SK-N-SH (cell line): ENCODE measurements at regions not wholly inside any gene's neighbourhood (a gene's known extent, or its start where the extent isn't known, plus 50 kb on each side); places are given as distances from the start of the nearest gene placed in this dataset.
A peak's percentile ranks its signal among the peaks of the same experiment; 100 is the strongest.

Experiments
- CTCF ChIA-PET: fragments of 300-600, 350-600 bp; formaldehyde crosslinking; extraction: SDS; loops from one replicate; lab custom pipeline; 2021; lab: Yijun Ruan, JAX
- POLR2A ChIA-PET: fragments of 350-600 bp; sonication (Branson Sonifier 250); formaldehyde crosslinking; extraction: SDS; loops from one replicate; lab custom pipeline; 2020; ENCODE audit warnings: antibody characterized with exemption, inconsistent platforms; lab: Yijun Ruan, JAX
- DNase-seq: peaks from one replicate; pipeline ENCODE4 v3.0.0; 2012
- H2AFZ ChIP-seq: fragments of 200-600 bp; sonication (generic); 2 replicates; pipeline ENCODE4 v1.8.1; 2016; ENCODE audit warnings: antibody characterized with exemption, mild to moderate bottlenecking, low read depth
- H3F3A ChIP-seq: fragments of 200-600 bp; sonication (generic); replicated peaks from 2 replicates; pipeline ENCODE3; 2016; ENCODE audit warnings: antibody characterized with exemption, mild to moderate bottlenecking; ENCODE audit not compliant: insufficient read depth
- H3K27ac ChIP-seq, 2 experiments: fragments of 200-500 bp in 1 of 2; fragments of 200-600 bp in 1 of 2; sonication (Bioruptor generic) in 1 of 2; sonication (generic), shearing (Covaris generic) in 1 of 2; 2 replicates each; pipeline versions ENCODE4 v1.5.1 to v1.6.1; 2014 to 2016; ENCODE audit warnings: low read depth in 2 of 2, inconsistent platforms in 1 of 2, low read length in 1 of 2, mild to moderate bottlenecking in 1 of 2, mixed read lengths in 1 of 2
- H3K27me3 ChIP-seq: fragments of 200-600 bp; sonication (generic), shearing (Covaris generic); 2 replicates; pipeline ENCODE4 v1.6.1; 2016; ENCODE audit warnings: mixed run types; ENCODE audit not compliant: insufficient read depth
- H3K36me3 ChIP-seq, 2 experiments: fragments of 200-500 bp in 1 of 2; fragments of 200-600 bp in 1 of 2; sonication (Bioruptor generic) in 1 of 2; sonication (generic) in 1 of 2; replicated peaks in 1 of 2; 2 replicates each; pipeline versions ENCODE3 to v1.5.1; 2014 to 2016; ENCODE audit warnings: low read length in 1 of 2, mild to moderate bottlenecking in 1 of 2; ENCODE audit not compliant: insufficient read depth in 2 of 2, control insufficient read depth in 1 of 2
- H3K4me1 ChIP-seq, 2 experiments: fragments of 200-500 bp in 1 of 2; fragments of 200-600 bp in 1 of 2; sonication (Bioruptor generic) in 1 of 2; sonication (generic), shearing (Covaris generic) in 1 of 2; 2 replicates each; pipeline versions ENCODE4 v1.5.1 to v1.6.1; 2014 to 2016; ENCODE audit warnings: low read depth in 1 of 2, low read length in 1 of 2, mixed run types in 1 of 2; ENCODE audit not compliant: insufficient read depth in 2 of 2, control insufficient read depth in 1 of 2
- H3K4me2 ChIP-seq: fragments of 200-600 bp; sonication (generic), shearing (Covaris generic); 2 replicates; pipeline ENCODE4 v1.6.1; 2017; ENCODE audit warnings: mixed run types
- H3K4me3 ChIP-seq, 2 experiments: fragments of 200-500 bp in 1 of 2; fragments of 200-600 bp in 1 of 2; sonication (Bioruptor generic) in 1 of 2; sonication (generic), shearing (Covaris generic) in 1 of 2; 2 replicates each; pipeline versions ENCODE4 v1.5.1 to v1.8.1; 2014 to 2016; ENCODE audit warnings: low read depth in 2 of 2, inconsistent platforms in 1 of 2, low read length in 1 of 2, mild to moderate bottlenecking in 1 of 2, mixed read lengths in 1 of 2, moderate library complexity in 1 of 2
- H3K79me2 ChIP-seq: fragments of 200-600 bp; sonication (generic); 2 replicates; pipeline ENCODE4 v1.8.1; 2017; ENCODE audit warnings: mild to moderate bottlenecking; ENCODE audit not compliant: insufficient read depth
- H3K9ac ChIP-seq: fragments of 200-600 bp; sonication (generic); 2 replicates; pipeline ENCODE4 v1.6.1; 2017; ENCODE audit warnings: mixed run types
- H3K9me2 ChIP-seq: fragments of 200-600 bp; sonication (generic); 2 replicates; pipeline ENCODE4 v1.6.1; 2017; ENCODE audit warnings: mixed run types
- H3K9me3 ChIP-seq: fragments of 200-600 bp; sonication (generic); 2 replicates; pipeline ENCODE4 v1.6.1; 2017; ENCODE audit warnings: mixed run types, mild to moderate bottlenecking, moderate library complexity
- H4K20me1 ChIP-seq: fragments of 200-600 bp; sonication (generic); 2 replicates; pipeline ENCODE4 v1.6.1; 2017; ENCODE audit warnings: mild to moderate bottlenecking, mixed run types; ENCODE audit not compliant: insufficient read depth
- CHD2 ChIP-seq: fragments of 150-350 bp; IDR thresholded peaks from 2 replicates; pipeline ENCODE4 v1.6.1; 2018; ENCODE audit warnings: low read length; ENCODE audit not compliant: partially characterized antibody
- CTCF ChIP-seq: fragments of 200-600 bp; sonication (generic); IDR thresholded peaks from 2 replicates; pipeline ENCODE4 v1.6.1; 2017; ENCODE audit warnings: antibody characterized with exemption, mild to moderate bottlenecking, moderate library complexity
- EZH2phosphoT487 ChIP-seq: fragments of 200-600 bp; sonication (generic); IDR thresholded peaks from 2 replicates; pipeline ENCODE4 v1.6.1; 2017; ENCODE audit warnings: low read depth, mixed run types, mild to moderate bottlenecking, antibody characterized with exemption, moderate library complexity, borderline replicate concordance
- FOSL2 ChIP-seq: IDR thresholded peaks from 2 replicates; pipeline ENCODE4 v1.4.0; 2012; ENCODE audit warnings: low read depth, mild to moderate bottlenecking, moderate library complexity, borderline replicate concordance
- GATA2 ChIP-seq: sonication (generic); formaldehyde crosslinking; IDR thresholded peaks from 2 replicates; pipeline ENCODE4 v1.5.0; 2020; ENCODE audit warnings: mild to moderate bottlenecking, missing genetic modification reagents
- JUND ChIP-seq: IDR thresholded peaks from 2 replicates; pipeline ENCODE4 v1.4.0; 2012
- POLR2AphosphoS5 ChIP-seq: IDR thresholded peaks from 2 replicates; pipeline ENCODE4 v1.6.1; 2012; ENCODE audit warnings: low read depth, low read length
- REST ChIP-seq: IDR thresholded peaks from 2 replicates; pipeline ENCODE4 v1.6.1; 2012; ENCODE audit warnings: mild to moderate bottlenecking, low read depth, low read length, moderate library complexity
- SMC3 ChIP-seq: IDR thresholded peaks from 2 replicates; pipeline ENCODE4 v1.6.1; 2012; ENCODE audit warnings: low read depth, low read length, improper control_type of control experiment
- TCF12 ChIP-seq: IDR thresholded peaks from 2 replicates; pipeline ENCODE4 v1.4.0; 2012
- WGBS: methylation state at CpG from one replicate; pipeline ENCODE4 v1.1.6; 2017; ENCODE audit warnings: low lambda C conversion rate; 5-methylcytosine and 5-hydroxymethylcytosine counted together
- TF ChIP-seq, protein P1 (sequence below): fragments of 150-350 bp; IDR thresholded peaks from 2 replicates; pipeline ENCODE4 v1.6.1; 2016; ENCODE audit warnings: mild to moderate bottlenecking, low read depth, low read length

- Histone ChIP-seq H3K27ac (no peak overlapping the region), H3K9me2 (no peaks in the 10 kb centered on the region), H3F3A (no peaks in the 10 kb centered on the region), H3K36me3 (no peaks in the 10 kb centered on the region), H2AFZ (0 out of 2 replicates have a peak overlapping the region, but pooled peaks have one; percentile 9), H3K9ac (no peak overlapping the region), H4K20me1 (no peaks in the 10 kb centered on the region), H3K4me2 (no peak overlapping the region), H3K79me2 (no peaks in the 10 kb centered on the region), H3K27me3 (no peaks in the 10 kb centered on the region), H3K4me3 (no peak overlapping the region), H3K4me1 (peaks cover 0 to under 1% of the 10 kb centered on the region in 2 experiments; a peak in 1 of 4 replicates), H3K9me3 (no peaks in the 10 kb centered on the region)
- DNase-seq = no peak
- TF ChIP-seq CTCF = no peak
- TF ChIP-seq, protein P1, sequence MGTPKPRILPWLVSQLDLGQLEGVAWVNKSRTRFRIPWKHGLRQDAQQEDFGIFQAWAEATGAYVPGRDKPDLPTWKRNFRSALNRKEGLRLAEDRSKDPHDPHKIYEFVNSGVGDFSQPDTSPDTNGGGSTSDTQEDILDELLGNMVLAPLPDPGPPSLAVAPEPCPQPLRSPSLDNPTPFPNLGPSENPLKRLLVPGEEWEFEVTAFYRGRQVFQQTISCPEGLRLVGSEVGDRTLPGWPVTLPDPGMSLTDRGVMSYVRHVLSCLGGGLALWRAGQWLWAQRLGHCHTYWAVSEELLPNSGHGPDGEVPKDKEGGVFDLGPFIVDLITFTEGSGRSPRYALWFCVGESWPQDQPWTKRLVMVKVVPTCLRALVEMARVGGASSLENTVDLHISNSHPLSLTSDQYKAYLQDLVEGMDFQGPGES = no peak
- peak; percentile 55; the same call in 1 of the 2 replicates for TF ChIP-seq FOSL2
- TF ChIP-seq POLR2AphosphoS5 = no peak
- no peak for TF ChIP-seq TCF12
- no peak for TF ChIP-seq SMC3
- no peak for TF ChIP-seq CHD2
- no peak for TF ChIP-seq GATA2 (CRISPR knock-in tag)
- peak; percentile 44; the same call in 1 of the 2 replicates for TF ChIP-seq JUND
- no peak for TF ChIP-seq EZH2phosphoT487
- no peak for TF ChIP-seq REST
- ChIA-PET CTCF (interaction anchor here (0.8 kb wide), 1 partner anchor 11 kb away, joined by 3 read pairs; no protein-coding TSS in a partner anchor), POLR2A (no interaction called here)
- WGBS = 45% methylated on average over 2 of the region's 2 CpGs
These were observed 169.9 kb downstream of the SKIDA1 start for GRCh38 chr10:21355591-21356011.
